ENCODE measurements at regions not wholly inside any gene's neighbourhood (a gene's known extent, or its start where the extent isn't known, plus 50 kb on each side); places are given as distances from the start of the nearest gene placed in this dataset.

DNA sequence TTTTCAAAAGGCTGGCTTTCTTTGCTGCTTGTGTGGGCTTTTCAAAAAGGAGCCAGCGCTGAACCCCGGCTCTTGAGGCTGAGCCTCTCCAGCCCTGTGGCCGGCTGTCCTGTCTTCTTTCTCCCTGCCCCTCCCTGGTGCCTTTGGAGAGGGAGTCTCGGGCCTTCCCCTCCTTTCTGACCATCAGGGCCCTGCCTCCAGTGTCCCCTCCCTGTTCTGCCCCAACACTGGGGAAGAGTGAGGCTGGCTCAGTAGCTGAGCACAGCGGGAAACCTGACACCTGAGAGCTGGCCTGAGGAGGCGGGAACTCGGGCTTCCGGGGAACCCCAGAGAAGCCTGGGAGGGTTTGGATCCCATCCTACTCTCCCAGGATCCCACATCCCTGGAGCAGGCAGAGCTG is 232.1 kb downstream of the LOXHD1 start:
- ChIA-PET CTCF (no interaction called here), POLR2A (no interaction called here)
- Histone ChIP-seq H3K4me1 (ENCODE audit: control insufficient read depth, insufficient read depth, low read length) (no peaks in the 10 kb centered on the region), H3K27ac (ENCODE audit: extremely low read depth, low read depth, low read length) (no peak overlapping the region), H3K4me3 (ENCODE audit: low read depth, low read length) (no peak overlapping the region), H3K36me3 (ENCODE audit: control insufficient read depth in 2 of 2, insufficient read depth in 1 of 2, low read length in 2 of 2) (no peaks in the 10 kb centered on the region), H3K9me3 (ENCODE audit: control insufficient read depth, insufficient read depth, low read depth, low read length) (no peaks in the 10 kb centered on the region)
- TF ChIP-seq, protein P1, sequence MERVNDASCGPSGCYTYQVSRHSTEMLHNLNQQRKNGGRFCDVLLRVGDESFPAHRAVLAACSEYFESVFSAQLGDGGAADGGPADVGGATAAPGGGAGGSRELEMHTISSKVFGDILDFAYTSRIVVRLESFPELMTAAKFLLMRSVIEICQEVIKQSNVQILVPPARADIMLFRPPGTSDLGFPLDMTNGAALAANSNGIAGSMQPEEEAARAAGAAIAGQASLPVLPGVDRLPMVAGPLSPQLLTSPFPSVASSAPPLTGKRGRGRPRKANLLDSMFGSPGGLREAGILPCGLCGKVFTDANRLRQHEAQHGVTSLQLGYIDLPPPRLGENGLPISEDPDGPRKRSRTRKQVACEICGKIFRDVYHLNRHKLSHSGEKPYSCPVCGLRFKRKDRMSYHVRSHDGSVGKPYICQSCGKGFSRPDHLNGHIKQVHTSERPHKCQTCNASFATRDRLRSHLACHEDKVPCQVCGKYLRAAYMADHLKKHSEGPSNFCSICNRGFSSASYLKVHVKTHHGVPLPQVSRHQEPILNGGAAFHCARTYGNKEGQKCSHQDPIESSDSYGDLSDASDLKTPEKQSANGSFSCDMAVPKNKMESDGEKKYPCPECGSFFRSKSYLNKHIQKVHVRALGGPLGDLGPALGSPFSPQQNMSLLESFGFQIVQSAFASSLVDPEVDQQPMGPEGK (tag by site-specific recombination; IDR thresholded peaks at IDR 0.05), result 0 out of 2 replicates have a peak, but pooled peaks have one; percentile 17
- no peak for TF ChIP-seq BCL6B (tag by site-specific recombination; IDR thresholded peaks at IDR 0.05)

DNA sequence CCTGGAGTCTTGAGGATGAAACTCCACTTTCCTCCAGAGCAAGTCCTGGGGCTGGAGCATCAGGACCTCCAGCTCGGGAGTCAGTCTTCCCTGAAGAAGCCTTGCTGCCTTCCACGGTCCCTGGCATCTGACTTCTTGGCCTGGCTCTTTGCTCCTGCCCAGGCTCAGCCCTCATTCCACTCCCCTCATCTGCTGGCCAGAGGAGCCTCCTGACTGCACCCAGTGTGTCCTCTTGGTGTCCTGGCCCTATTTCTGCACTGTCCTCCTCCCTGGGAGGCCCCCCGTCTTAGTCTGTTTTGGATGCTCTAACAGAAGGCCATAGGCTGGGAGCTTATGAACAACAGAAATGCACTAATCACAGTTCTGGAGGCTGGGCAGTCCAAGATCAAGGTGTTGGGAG is 231.5 kb downstream of the LOXHD1 start:
- H3K4me3 ChIP-seq (ENCODE audit: low read depth, low read length), result no peak overlapping the region
- ChIA-PET CTCF (no interaction called here), POLR2A (no interaction called here)
- TF ChIP-seq ZBTB49 (tag by site-specific recombination; IDR thresholded peaks at IDR 0.05; ENCODE audit: low read depth), result no peak
- TF ChIP-seq ZNF621 (tag by site-specific recombination; IDR thresholded peaks at IDR 0.05), result no peak
- TF ChIP-seq, protein P2, sequence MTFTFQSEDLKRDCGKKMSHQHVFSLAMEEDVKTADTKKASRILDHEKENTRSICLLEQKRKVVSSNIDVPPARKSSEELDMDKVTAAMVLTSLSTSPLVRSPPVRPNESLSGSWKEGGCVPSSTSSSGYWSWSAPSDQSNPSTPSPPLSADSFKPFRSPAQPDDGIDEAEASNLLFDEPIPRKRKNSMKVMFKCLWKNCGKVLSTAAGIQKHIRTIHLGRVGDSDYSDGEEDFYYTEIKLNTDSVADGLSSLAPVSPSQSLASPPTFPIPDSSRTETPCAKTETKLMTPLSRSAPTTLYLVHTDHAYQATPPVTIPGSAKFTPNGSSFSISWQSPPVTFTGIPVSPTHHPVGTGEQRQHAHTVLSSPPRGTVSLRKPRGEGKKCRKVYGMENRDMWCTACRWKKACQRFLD (tag by site-specific recombination; IDR thresholded peaks at IDR 0.05), result no peak
- TF ChIP-seq ZNF571 (tag by site-specific recombination; IDR thresholded peaks at IDR 0.05), result no peak
- H3K27ac ChIP-seq (ENCODE audit: extremely low read depth, low read depth, low read length), result no peak overlapping the region
- H3K9me3 ChIP-seq (ENCODE audit: control insufficient read depth, insufficient read depth, low read depth, low read length), result no peaks in the 10 kb centered on the region
- H3K4me1 ChIP-seq (ENCODE audit: control insufficient read depth, insufficient read depth, low read length), result no peaks in the 10 kb centered on the region
- no peaks in the 10 kb centered on the region for H3K36me3 ChIP-seq (ENCODE audit: control insufficient read depth in 2 of 2, insufficient read depth in 1 of 2, low read length in 2 of 2)

- Histone ChIP-seq H3K9me3 (ENCODE audit: control insufficient read depth, insufficient read depth, low read depth, low read length) (no peaks in the 10 kb centered on the region), H3K36me3 (ENCODE audit: control insufficient read depth in 2 of 2, insufficient read depth in 1 of 2, low read length in 2 of 2) (no peaks in the 10 kb centered on the region), H3K4me3 (ENCODE audit: low read depth, low read length) (no peak overlapping the region), H3K4me1 (ENCODE audit: control insufficient read depth, insufficient read depth, low read length) (no peaks in the 10 kb centered on the region), H3K27ac (ENCODE audit: extremely low read depth, low read depth, low read length) (no peak overlapping the region)
- TF ChIP-seq ZNF248 (tag by site-specific recombination; IDR thresholded peaks at IDR 0.05) (no peak), KLF9 (tag by site-specific recombination; IDR thresholded peaks at IDR 0.05; ENCODE audit: low read depth) (no peak), ZNF561 (tag by site-specific recombination; IDR thresholded peaks at IDR 0.05; ENCODE audit: borderline replicate concordance) (no peak), ZFHX2 (tag by site-specific recombination; conservative IDR thresholded peaks at IDR 0.05) (0 out of 2 replicates have a peak, but pooled peaks have one; percentile 16)
- TF ChIP-seq, protein P3, sequence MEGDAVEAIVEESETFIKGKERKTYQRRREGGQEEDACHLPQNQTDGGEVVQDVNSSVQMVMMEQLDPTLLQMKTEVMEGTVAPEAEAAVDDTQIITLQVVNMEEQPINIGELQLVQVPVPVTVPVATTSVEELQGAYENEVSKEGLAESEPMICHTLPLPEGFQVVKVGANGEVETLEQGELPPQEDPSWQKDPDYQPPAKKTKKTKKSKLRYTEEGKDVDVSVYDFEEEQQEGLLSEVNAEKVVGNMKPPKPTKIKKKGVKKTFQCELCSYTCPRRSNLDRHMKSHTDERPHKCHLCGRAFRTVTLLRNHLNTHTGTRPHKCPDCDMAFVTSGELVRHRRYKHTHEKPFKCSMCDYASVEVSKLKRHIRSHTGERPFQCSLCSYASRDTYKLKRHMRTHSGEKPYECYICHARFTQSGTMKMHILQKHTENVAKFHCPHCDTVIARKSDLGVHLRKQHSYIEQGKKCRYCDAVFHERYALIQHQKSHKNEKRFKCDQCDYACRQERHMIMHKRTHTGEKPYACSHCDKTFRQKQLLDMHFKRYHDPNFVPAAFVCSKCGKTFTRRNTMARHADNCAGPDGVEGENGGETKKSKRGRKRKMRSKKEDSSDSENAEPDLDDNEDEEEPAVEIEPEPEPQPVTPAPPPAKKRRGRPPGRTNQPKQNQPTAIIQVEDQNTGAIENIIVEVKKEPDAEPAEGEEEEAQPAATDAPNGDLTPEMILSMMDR (tag by site-specific recombination; IDR thresholded peaks at IDR 0.05), result no peak
- TF ChIP-seq, protein P2 (tag by site-specific recombination; IDR thresholded peaks at IDR 0.05), result no peak
- ChIA-PET CTCF (no interaction called here), POLR2A (no interaction called here)
Observed at GRCh38 chr18:46426021-46426678, 230.9 kb downstream of the LOXHD1 start.
